Common myeloid progenitor, CD34-positive (primary cell): ENCODE measurements at regions not wholly inside any gene's neighbourhood (a gene's known extent, or its start where the extent isn't known, plus 50 kb on each side); places are given as distances from the start of the nearest gene placed in this dataset.

Source experiments
- CTCF ChIA-PET: fragments of 350-600 bp; sonication (Branson Sonifier 250); formaldehyde crosslinking; loops from one replicate; lab custom pipeline; 2021; ENCODE audit warnings: antibody characterized with exemption; lab: Charles Lee
- POLR2A ChIA-PET: fragments of 350-600 bp; sonication (Branson Sonifier 250); formaldehyde crosslinking; loops from one replicate; lab custom pipeline; 2021; ENCODE audit warnings: antibody characterized with exemption; lab: Charles Lee
- DNase-seq, 3 donors: peaks; one replicate each; pipeline versions ENCODE4 v3.0.0 to v3.0.0-alpha.2; 2013
- H3K27ac ChIP-seq, 2 experiments: 1 replicate in 1 of 2; 2 replicates in 1 of 2; pipeline ENCODE4 v1.7.0; 2013; ENCODE audit warnings: inconsistent platforms in 2 of 2, low read length in 2 of 2, mild to moderate bottlenecking in 2 of 2, low read depth in 1 of 2, moderate library complexity in 1 of 2; ENCODE audit not compliant: severe bottlenecking in 2 of 2, insufficient read depth in 1 of 2, poor library complexity in 1 of 2
- H3K27me3 ChIP-seq, 5 experiments: replicated peaks in 2 of 5; 1 replicate in 3 of 5; 2 replicates in 2 of 5; pipeline versions ENCODE4 v1.6.1 to v1.7.0; 2013; ENCODE audit warnings: low read length in 4 of 5, mild to moderate bottlenecking in 2 of 5, moderate library complexity in 2 of 5, inconsistent platforms in 1 of 5; ENCODE audit not compliant: insufficient read depth in 5 of 5, control insufficient read depth in 4 of 5
- H3K36me3 ChIP-seq, 4 experiments: 1 replicate in 2 of 4; 2 replicates in 2 of 4; pipeline versions ENCODE4 v1.6.1 to v1.7.0; 2013; ENCODE audit warnings: low read length in 3 of 4, control low read depth in 1 of 4, mild to moderate bottlenecking in 1 of 4; ENCODE audit not compliant: control insufficient read depth in 4 of 4, insufficient read depth in 4 of 4
- H3K4me1 ChIP-seq, 4 experiments: 1 replicate in 3 of 4; 2 replicates in 1 of 4; pipeline versions ENCODE4 v1.6.1 to v1.7.1; 2013; ENCODE audit warnings: low read length in 3 of 4, mild to moderate bottlenecking in 3 of 4, control low read depth in 1 of 4, inconsistent platforms in 1 of 4, moderate library complexity in 1 of 4; ENCODE audit not compliant: control insufficient read depth in 4 of 4, insufficient read depth in 4 of 4; ENCODE audit errors: control extremely low read depth in 1 of 4
- H3K4me3 ChIP-seq, 7 experiments: 1 replicate in 4 of 7; 2 replicates in 3 of 7; pipeline versions ENCODE4 v1.5.1 to v1.7.0; 2013; ENCODE audit warnings: mild to moderate bottlenecking in 7 of 7, low read length in 6 of 7, moderate library complexity in 6 of 7, inconsistent platforms in 2 of 7, low read depth in 2 of 7, control low read depth in 1 of 7; ENCODE audit not compliant: insufficient read depth in 4 of 7, control insufficient read depth in 1 of 7; ENCODE audit errors: extremely low read depth in 1 of 7
- H3K9me3 ChIP-seq, 5 experiments: 1 replicate in 4 of 5; 2 replicates in 1 of 5; pipeline versions ENCODE4 v1.6.1 to v1.7.1; 2013; ENCODE audit warnings: low read length in 4 of 5, mild to moderate bottlenecking in 2 of 5, inconsistent platforms in 1 of 5, low read depth in 1 of 5, moderate library complexity in 1 of 5; ENCODE audit not compliant: control insufficient read depth in 4 of 5, insufficient read depth in 2 of 5; ENCODE audit errors: control extremely low read depth in 1 of 5
- WGBS: methylation state at CpG from one replicate; pipeline ENCODE4 v1.1.5; 2013; ENCODE audit not compliant: insufficient coverage; 5-methylcytosine and 5-hydroxymethylcytosine counted together

GRCh38 chrX:66544181-66544580, 94.7 kb downstream of the EDA2R start:
- no peak overlapping the region for H3K27ac ChIP-seq
- H3K27me3 ChIP-seq, result no peaks in the 10 kb centered on the region
- H3K36me3 ChIP-seq, result no peaks in the 10 kb centered on the region
- ChIA-PET POLR2A (interaction anchor here (0.6 kb wide), 1 partner anchor 1533 kb away, joined by 4 read pairs; no protein-coding TSS in a partner anchor), CTCF (no interaction called here)
- H3K9me3 ChIP-seq, result no peaks in the 10 kb centered on the region
- DNase-seq, result no peak
- H3K4me1 ChIP-seq, result no peaks in the 10 kb centered on the region
- H3K4me3 ChIP-seq, result no peak overlapping the region

GRCh38 chrX:66504481-66504880, 134.4 kb downstream of the EDA2R start:
- Histone ChIP-seq H3K27me3 (no peaks in the 10 kb centered on the region), H3K4me1 (no peaks in the 10 kb centered on the region), H3K27ac (no peak overlapping the region), H3K4me3 (no peak overlapping the region), H3K9me3 (peaks cover 0 to 1% (median 0%) of the 10 kb centered on the region in 5 experiments), H3K36me3 (no peaks in the 10 kb centered on the region)
- POLR2A ChIA-PET, result no interaction called here
- DNase-seq, result no peak
- CTCF ChIA-PET, result no interaction called here

- H3K9me3 ChIP-seq, result peaks cover 0 to 2% (median 0%) of the 10 kb centered on the region in 5 experiments
Observed at GRCh38 chrX:66498672-66499296, 140.1 kb downstream of the EDA2R start.

GRCh38 chrX:66489339-66489738, 149.5 kb downstream of the EDA2R start:
- POLR2A ChIA-PET, result no interaction called here
- H3K27me3 ChIP-seq, result no peaks in the 10 kb centered on the region
- H3K27ac ChIP-seq, result no peak overlapping the region
- H3K36me3 ChIP-seq, result no peaks in the 10 kb centered on the region
- no peak for DNase-seq
- H3K4me1 ChIP-seq, result no peaks in the 10 kb centered on the region
- H3K9me3 ChIP-seq, result no peaks in the 10 kb centered on the region
- WGBS, result 79% methylated on average over 5 of the region's 5 CpGs
- CTCF ChIA-PET, result no interaction called here
- H3K4me3 ChIP-seq, result no peak overlapping the region

More at GRCh38 chrX:66498672-66499296, 140.1 kb downstream of the EDA2R start:
- POLR2A ChIA-PET, result no interaction called here
- Histone ChIP-seq H3K27me3 (no peaks in the 10 kb centered on the region), H3K4me1 (no peaks in the 10 kb centered on the region), H3K4me3 (no peak overlapping the region), H3K27ac (no peak overlapping the region), H3K36me3 (no peaks in the 10 kb centered on the region)
- no peak for DNase-seq
- WGBS, result 77% methylated on average over 19 of the region's 19 CpGs
- CTCF ChIA-PET, result no interaction called here
